GM15510 (cell line): ENCODE measurements at regions not wholly inside any gene's neighbourhood (a gene's known extent, or its start where the extent isn't known, plus 50 kb on each side); places are given as distances from the start of the nearest gene placed in this dataset.

Source experiments
- POLR2A ChIP-seq: IDR thresholded peaks from 3 replicates; pipeline ENCODE4 v1.6.1; 2011; ENCODE audit warnings: borderline replicate concordance; ENCODE audit not compliant: insufficient read length; ENCODE audit errors: extremely low read depth

- TF ChIP-seq POLR2A, result no peak
Observed at GRCh38 chr3:177835008-177835407, 637.7 kb upstream of the TBL1XR1 start.

GRCh38 chr3:177835917-177836316 lies 638.6 kb upstream of the TBL1XR1 start:
- no peak for TF ChIP-seq POLR2A

- TF ChIP-seq POLR2A, result no peak
Observed at GRCh38 chr3:177836671-177837070, 639.4 kb upstream of the TBL1XR1 start.

- TF ChIP-seq POLR2A, result no peak
Observed at GRCh38 chr3:177837951-177838655, 640.8 kb upstream of the TBL1XR1 start.

- TF ChIP-seq POLR2A, result no peak
Observed at GRCh38 chr3:177838766-177839350, 641.6 kb upstream of the TBL1XR1 start.

GRCh38 chr3:177842302-177842701 lies 645.0 kb upstream of the TBL1XR1 start:
- TF ChIP-seq POLR2A, result no peak

- TF ChIP-seq POLR2A, result no peak
Observed at GRCh38 chr3:177842743-177843734, 645.8 kb upstream of the TBL1XR1 start.

GRCh38 chr3:177852001-177852807 lies 654.9 kb upstream of the TBL1XR1 start:
- no peak for TF ChIP-seq POLR2A

GRCh38 chr3:177855021-177855420 lies 657.7 kb upstream of the TBL1XR1 start:
- no peak for TF ChIP-seq POLR2A

- no peak for TF ChIP-seq POLR2A
Observed at GRCh38 chr3:177860184-177860583, 662.9 kb upstream of the TBL1XR1 start.

- TF ChIP-seq POLR2A, result no peak
Observed at GRCh38 chr3:177862962-177863491, 665.7 kb upstream of the TBL1XR1 start.

- TF ChIP-seq POLR2A, result no peak
Observed at GRCh38 chr3:177878192-177878591, 658.0 kb upstream of the KCNMB2 start.

- no peak for TF ChIP-seq POLR2A
Observed at GRCh38 chr3:177878957-177879356, 657.3 kb upstream of the KCNMB2 start.

- TF ChIP-seq POLR2A, result no peak
Observed at GRCh38 chr3:177881351-177881750, 654.9 kb upstream of the KCNMB2 start.
